GM19043 (cell line): ENCODE measurements at regions not wholly inside any gene's neighbourhood (a gene's known extent, or its start where the extent isn't known, plus 50 kb on each side); places are given as distances from the start of the nearest gene placed in this dataset.

Experiments used
- ATAC-seq: cut with Tn5 transposase; IDR thresholded peaks from one replicate; pipeline ENCODE4 v1.9.1; 2021; ENCODE audit warnings: low read depth; ENCODE audit not compliant: unreplicated experiment

GRCh38 chr22:49240472-49240871 lies 587.2 kb downstream of the BRD1 start:
- ATAC-seq: no peak

GRCh38 chr22:49240016-49240380 lies 587.7 kb downstream of the BRD1 start:
- ATAC-seq: no peak

- no peak for ATAC-seq
These were observed 588.2 kb downstream of the BRD1 start for GRCh38 chr22:49239264-49240015.

- ATAC-seq: no peak
These were observed 589.2 kb downstream of the BRD1 start for GRCh38 chr22:49238181-49239141.

GRCh38 chr22:49237703-49238102 lies 590.0 kb downstream of the BRD1 start:
- ATAC-seq: no peak

GRCh38 chr22:49237279-49237678 lies 590.4 kb downstream of the BRD1 start:
- ATAC-seq: no peak

GRCh38 chr22:49236541-49237075 lies 591.1 kb downstream of the BRD1 start:
- no peak for ATAC-seq

- ATAC-seq: no peak
These were observed 592.0 kb downstream of the BRD1 start for GRCh38 chr22:49235463-49236300.

GRCh38 chr22:49234459-49234858 lies 593.2 kb downstream of the BRD1 start:
- ATAC-seq: no peak

GRCh38 chr22:49233507-49234100 lies 594.1 kb downstream of the BRD1 start:
- ATAC-seq: no peak

- ATAC-seq: no peak
These were observed 595.2 kb downstream of the BRD1 start for GRCh38 chr22:49232319-49233067.

- no peak for ATAC-seq
These were observed 597.5 kb downstream of the BRD1 start for GRCh38 chr22:49230194-49230577.

GRCh38 chr22:49229483-49230193 lies 598.0 kb downstream of the BRD1 start:
- no peak for ATAC-seq

GRCh38 chr22:49228431-49229037 lies 599.1 kb downstream of the BRD1 start:
- no peak for ATAC-seq

GRCh38 chr22:49227670-49228069 lies 600.0 kb downstream of the BRD1 start:
- ATAC-seq: no peak

- no peak for ATAC-seq
These were observed 601.6 kb downstream of the BRD1 start for GRCh38 chr22:49226096-49226495.

- ATAC-seq: no peak
These were observed 603.4 kb downstream of the BRD1 start for GRCh38 chr22:49224243-49224642.

- ATAC-seq: no peak
These were observed 609.5 kb downstream of the BRD1 start for GRCh38 chr22:49218142-49218541.
